Stimulated activated CD8-positive, alpha-beta memory T cell treated with anti-CD3 and anti-CD28 coated beads, Interleukin-12 subunit alpha, Interleukin-12 subunit beta, amount 100 ng/mL, for 24 hours (primary cell): ENCODE measurements at regions not wholly inside any gene's neighbourhood (a gene's known extent, or its start where the extent isn't known, plus 50 kb on each side); places are given as distances from the start of the nearest gene placed in this dataset.
"Not testable (repeated sequence)": the region's sequence is repeated elsewhere in the genome, so short reads cannot be mapped to it uniquely, and the experiment has no call there.

Source experiments
- DNase-seq: peaks from one replicate; pipeline ENCODE4 v3.0.0-alpha.2; 2020; ENCODE audit errors: extremely low read depth

DNA sequence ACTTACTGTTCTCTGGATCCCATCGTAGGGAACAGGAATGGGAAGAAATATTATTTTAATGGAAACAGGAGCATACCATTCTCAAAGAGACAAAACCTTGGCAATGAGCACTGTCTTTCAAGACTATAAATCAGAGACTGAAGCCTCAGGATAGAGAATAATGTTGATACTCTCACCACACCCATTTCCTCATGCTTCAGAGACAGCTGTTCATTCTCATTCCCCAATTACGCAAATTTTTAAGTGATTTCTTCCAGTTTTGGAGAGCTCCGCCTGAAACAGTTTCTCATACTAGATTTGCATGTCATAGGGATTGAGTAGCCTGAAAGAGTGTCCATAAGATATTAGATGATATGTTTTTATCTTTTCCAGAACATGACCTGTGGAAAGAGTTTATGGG, 290.5 kb upstream of the RASA1 start:
- DNase-seq = no peak

- DNase-seq = no peak
Observed at GRCh38 chr5:86977808-86978207, 289.9 kb upstream of the RASA1 start.

GRCh38 chr5:86979811-86980411, 287.8 kb upstream of the RASA1 start:
- no peak for DNase-seq

DNA sequence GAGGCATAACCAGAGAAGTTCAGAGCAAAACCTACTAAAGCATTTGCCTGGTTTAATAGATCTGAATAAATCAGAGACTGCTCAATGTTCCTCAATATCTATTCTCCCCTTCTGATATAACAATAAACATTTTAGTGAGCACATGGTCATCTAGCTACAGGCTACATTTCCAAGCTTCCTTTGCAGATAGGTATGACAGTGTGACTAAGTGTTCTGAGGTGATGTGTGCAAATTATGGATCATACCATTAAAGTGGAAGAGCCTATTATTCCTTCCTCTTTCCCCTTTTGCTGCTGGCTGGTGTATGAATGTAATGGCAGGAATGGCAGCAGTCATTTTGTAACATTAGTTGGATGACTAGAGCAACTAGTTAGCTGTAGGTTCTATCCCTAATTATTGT, 285.8 kb upstream of the RASA1 start:
- no peak for DNase-seq

DNA sequence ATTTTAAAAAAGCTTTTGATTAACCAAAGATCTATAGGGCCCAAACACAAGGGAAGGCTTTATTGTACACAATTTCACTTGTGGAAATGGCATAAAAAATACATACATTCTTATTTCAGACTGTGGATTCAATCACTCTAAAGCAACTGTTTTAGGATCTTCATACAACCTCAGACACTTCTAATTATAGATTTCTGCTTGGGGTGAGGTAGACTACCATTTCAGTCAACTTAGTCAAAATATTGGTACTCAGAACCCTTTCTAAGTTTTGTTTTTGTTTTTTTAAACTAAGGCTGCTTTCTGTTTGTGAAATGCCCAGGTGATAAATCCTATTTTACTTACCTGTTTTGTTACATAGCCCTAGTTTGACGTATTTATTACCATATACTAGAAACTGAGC, 284.5 kb upstream of the RASA1 start:
- DNase-seq = no peak

DNA sequence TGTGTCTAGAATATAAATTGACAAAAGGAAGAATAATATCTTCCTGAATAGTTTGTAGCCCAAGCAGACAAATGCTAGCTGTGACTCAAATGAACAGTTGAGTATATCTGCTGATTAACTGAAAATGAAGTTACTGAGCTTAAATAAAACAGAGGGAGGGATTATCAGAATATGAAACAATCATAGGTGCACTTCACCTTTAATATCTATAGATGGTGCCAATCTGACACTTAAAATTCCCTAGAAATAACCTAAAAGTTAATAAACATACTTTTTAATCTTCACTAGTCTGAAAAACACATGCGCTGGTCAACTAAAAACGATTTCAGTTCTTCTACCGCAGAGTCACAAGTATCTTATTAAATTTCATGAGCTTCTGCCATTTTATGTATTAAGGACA, 280.8 kb upstream of the RASA1 start:
- DNase-seq = no peak

DNA sequence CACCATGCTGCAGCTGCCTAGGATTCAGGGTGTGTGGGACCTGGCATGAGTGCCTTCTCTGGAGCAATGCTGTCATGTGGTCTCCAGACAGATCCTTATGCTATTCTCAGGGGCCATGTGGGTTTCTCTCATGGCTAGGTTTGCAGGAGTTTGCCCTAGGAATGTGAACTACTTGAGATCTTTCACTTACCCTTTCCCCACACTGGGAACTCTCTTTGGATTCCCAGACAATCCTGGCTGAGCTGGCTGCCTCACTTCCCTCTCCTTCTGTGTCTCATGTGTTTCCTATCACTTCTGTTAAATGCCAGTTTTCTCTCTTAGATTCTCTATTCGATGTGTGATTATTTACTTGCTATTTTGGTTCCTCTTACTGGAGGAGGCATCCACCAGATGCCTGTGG, 270.2 kb upstream of the RASA1 start:
- DNase-seq = no peak

DNA sequence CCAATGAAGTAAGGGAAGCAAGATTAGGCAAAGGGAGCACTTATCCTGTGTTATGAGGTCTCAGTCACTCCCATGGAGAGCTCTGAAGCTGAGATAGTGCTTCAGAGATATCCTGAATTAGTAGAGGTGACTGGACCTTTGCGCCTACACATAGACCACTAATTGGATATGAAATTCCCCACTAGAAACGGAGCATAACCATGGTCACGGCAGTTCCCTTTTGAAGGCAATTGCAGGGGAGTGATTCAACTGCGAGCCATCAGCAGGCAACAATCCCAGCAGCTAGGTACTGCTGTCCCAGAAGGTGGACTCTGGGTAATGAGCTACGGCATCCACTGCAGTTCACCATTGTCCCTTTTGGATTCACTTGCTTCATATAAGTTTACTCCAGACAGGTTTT, 267.7 kb upstream of the RASA1 start:
- DNase-seq = no peak

DNA sequence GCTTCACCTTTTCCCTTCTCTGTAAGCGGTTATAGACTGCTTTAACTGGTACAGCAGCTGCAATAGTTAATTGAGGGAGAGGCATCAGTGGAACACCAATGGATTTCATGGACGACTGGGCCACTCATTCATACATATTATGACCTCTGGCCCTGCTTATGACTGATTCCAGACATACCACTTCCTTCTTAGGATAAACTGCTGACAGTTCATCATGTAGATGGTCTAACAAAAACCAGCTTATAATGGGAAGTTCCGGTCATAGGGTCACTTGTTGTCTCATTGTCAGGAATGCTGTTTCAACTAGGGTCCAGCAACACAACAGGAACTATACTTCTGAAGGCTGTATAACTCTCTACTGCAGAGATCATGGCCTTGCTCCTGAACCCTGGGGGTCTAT, 265.2 kb upstream of the RASA1 start:
- DNase-seq = no peak

DNA sequence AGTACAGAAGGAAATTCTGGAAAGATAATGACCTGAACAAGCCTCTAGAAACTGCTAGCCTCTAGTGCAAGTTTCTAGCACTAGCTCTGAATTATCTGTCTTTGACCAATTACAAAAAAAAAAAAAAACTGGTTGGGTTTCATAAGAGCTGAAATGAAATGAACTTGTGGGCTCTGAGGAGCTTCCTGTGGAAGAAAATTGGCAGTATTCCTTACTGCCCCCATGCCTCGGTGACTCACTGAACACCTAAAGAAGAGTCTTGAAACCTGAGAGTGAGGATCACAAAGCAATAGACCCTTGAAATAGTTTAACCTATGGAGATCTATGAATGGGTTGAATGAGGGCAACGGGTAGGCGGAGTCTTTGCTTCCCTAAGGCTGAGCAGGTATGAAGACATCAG, 263.6 kb upstream of the RASA1 start:
- DNase-seq = no peak

DNA sequence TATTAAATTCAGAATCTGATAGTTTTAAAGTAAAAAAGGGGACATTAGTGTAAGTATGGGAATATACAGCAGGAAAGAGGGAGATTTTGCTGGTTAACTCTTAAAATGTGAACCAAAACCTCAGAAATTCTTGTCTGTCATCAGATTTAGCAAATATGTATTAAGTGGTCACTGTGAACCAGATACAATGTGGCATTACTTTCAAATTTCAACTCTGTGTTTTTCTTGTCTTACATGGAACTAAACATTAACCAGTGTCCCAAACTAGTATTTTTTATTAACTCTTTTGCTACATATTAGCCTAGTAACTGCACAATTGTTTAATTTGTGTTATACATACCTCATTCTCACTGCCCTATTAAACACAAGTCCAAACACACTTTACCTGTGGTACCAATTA, 259.9 kb upstream of the RASA1 start:
- DNase-seq = no peak

GRCh38 chr5:87008751-87009560, 258.7 kb upstream of the RASA1 start:
- no peak for DNase-seq

GRCh38 chr5:87010736-87011135, 256.9 kb upstream of the RASA1 start:
- no peak for DNase-seq

- no peak for DNase-seq
Observed at GRCh38 chr5:87015901-87016300, 251.8 kb upstream of the RASA1 start.

GRCh38 chr5:87020099-87020934, 247.4 kb upstream of the RASA1 start:
- DNase-seq = no peak

DNA sequence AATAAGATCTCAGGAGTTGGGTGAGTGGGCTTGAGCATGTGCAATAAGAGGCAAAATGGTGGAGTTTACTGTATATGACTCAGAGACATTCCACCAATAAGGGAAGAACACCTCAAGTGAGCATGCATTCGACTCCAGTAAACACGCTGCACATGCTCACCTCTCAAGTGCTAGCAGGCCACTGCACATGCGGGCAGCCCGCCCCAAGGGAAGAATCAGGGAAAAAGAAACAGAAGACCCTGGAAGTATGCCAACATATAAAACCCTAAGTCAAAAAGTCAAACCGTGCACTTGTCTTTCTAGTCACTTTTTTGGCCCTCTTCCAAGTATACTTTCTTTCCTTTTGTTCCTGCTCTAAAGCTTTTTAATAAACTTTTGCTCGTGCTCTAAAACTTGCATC, 245.3 kb upstream of the RASA1 start:
- no peak for DNase-seq

DNA sequence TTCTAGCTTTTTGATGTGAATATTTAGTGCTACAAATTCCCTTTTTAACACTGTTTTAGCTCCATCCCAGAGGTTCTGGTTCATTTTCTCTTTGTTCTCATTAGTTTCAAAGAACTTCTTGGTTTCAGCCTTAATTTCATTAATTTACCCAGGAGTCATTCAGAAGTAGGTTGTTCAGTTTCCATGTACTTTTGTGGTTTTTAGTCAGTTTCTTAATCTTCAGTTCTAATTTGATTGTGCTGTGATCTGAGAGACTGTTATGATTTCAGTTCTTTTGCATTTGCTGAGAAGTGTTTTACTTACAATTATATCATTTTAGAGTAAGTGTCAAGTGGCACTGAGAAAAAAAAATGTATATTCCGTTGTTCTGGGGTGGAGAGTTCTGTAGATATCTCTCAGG, 240.1 kb upstream of the RASA1 start:
- no peak for DNase-seq

DNA sequence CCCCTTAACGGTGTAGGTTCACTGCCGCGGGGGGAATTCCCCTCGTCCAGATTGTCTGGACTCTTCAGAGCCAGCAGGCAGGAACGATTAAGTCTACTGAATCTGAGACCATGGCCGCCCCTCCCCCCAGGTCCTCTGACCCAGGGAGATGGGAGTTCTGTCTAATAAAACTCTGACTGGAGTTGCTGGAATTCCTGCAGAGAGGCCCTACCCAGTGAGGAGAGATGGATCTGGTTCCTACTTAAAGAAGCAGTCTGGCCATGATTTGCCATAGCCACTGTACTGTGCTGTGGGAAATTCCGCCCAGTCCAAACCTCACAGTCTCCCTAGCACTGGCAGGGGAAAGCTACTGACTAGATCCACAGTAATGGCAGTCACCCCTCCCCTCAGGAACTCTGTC, 237.7 kb upstream of the RASA1 start:
- no peak for DNase-seq

DNA sequence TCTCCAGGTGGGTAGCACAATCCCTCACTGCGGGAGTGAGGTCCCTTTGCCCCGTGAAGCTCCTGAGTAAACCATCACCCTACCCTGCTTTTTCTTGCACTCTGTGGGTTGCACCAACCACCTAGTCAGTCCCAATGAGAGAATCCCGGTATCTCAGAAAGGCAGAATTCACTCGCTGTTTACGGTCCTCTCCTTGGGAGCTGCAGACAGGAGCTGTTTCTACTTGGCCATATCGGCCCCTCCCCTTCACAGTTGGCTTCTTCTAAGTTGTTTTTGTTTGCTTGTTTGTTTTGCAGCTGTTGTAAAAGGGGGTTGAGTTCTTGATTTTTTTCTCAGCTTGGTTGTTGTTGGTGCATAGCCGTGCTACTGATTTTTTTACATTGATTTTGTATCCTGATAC, 237.0 kb upstream of the RASA1 start:
- DNase-seq = no peak

DNA sequence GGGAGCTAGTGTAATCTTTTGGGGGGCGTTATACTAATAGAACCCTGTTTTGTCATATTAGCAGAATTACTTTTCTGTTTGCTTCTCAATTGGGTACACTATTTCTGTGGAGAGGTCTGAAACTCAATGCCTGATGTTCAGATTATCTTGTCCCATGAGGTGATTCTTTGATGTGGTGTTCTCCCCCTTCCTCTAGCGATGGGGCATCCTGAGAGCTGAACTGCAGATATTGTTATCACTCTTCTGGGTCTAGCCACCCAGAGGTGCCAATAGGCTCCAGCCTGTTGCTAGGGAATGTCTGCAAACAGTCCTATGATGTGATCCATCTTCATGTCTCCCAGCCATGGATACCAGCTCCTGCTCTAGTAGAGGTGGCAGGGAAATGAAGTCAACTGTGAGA, 233.1 kb upstream of the RASA1 start:
- no peak for DNase-seq

DNA sequence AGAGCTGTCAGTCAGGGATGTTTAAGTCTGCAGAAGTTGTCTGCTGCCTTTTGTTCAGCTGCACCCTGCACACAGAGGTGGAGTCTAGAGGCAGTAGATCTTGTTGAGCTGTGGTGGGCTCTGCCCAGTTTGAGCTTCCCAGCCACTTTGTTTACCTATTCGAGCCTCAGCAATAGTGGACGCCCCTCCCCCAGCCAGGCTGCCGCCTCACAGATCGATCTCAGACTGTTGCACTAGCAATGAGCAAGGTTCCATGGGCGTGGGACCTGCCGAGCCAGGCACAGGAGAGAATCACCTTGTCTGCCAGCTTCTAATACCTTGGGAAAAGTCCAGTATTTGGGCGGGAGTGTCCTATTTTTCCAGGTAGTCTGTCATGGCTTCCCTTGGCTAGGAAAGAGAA, 225.1 kb upstream of the RASA1 start:
- no peak for DNase-seq

DNA sequence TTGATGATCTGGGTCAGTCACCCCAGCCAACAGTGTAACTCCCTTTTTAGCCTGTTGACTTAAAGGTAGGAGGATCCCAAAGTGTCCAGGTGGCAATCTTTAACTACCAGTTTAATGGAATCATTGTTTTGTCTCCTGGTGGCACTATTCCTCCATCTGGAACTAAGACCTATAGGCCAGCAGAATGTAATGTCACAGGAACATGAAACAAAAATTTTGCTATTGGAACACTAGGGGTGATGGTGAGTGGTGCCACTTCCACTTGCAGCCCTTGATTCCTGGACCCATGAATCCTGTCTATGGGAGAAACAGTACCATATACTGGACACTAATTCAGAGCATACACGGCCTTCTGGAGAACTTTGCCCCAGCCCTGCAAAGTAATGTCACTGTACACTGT, 219.5 kb upstream of the RASA1 start:
- DNase-seq = no peak

DNA sequence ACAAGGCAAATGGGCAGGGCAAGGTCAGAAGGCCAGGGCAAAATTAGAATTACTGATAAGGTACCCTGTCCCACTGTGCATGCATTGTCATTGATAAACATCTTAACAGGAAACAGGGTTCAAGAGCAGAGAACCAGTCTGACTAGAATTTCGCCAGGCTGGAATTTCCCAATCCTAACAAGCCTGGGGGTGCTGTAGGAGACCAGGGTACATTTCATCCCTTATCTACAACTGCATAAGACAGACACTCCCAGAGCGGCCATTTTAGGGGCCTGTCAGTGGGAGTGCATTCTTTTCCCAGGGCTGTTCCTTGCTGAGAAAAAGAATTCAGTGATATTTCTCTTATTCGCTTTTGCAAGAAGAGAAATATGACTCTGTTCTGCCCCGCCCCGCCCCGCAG, 218.7 kb upstream of the RASA1 start:
- not testable (repeated sequence) for DNase-seq
